Left ventricle myocardium inferior (tissue), 1 donor: ENCODE measurements at regions not wholly inside any gene's neighbourhood (a gene's known extent, or its start where the extent isn't known, plus 50 kb on each side); places are given as distances from the start of the nearest gene placed in this dataset.
"Not testable (repeated sequence)": the region's sequence is repeated elsewhere in the genome, so short reads cannot be mapped to it uniquely, and the experiment has no call there.

Source experiments
- DNase-seq: peaks from one replicate; pipeline ENCODE4 v3.0.0-alpha.2; 2020
- H3K27ac ChIP-seq: fragments of 200-600 bp; replicated peaks from 2 replicates; pipeline ENCODE4 v1.8.0; 2021
- H3K27me3 ChIP-seq: fragments of 200-600 bp; 2 replicates; pipeline ENCODE4 v1.8.0; 2021; ENCODE audit warnings: low read depth
- H3K36me3 ChIP-seq: fragments of 200-600 bp; 2 replicates; pipeline ENCODE4 v1.8.0; 2021
- H3K4me1 ChIP-seq: fragments of 200-600 bp; 2 replicates; pipeline ENCODE4 v1.8.0; 2021
- H3K4me3 ChIP-seq: fragments of 200-600 bp; 2 replicates; pipeline ENCODE4 v1.8.0; 2021; ENCODE audit warnings: mild to moderate bottlenecking, moderate library complexity
- H3K9me3 ChIP-seq: fragments of 200-600 bp; replicated peaks from 2 replicates; pipeline ENCODE4 v1.8.0; 2021
- CTCF ChIP-seq: fragments of 200-600 bp; IDR thresholded peaks from 2 replicates; pipeline ENCODE4 v1.8.0; 2021; ENCODE audit warnings: antibody characterized with exemption, mild to moderate bottlenecking, borderline replicate concordance
- intact Hi-C: fragments of 100-400 bp; cut with micrococcal nuclease; formaldehyde crosslinking; loops from one replicate; pipeline ENCODE4 v1.11.0; 2022
- donor health status: DM: no; HTN: yes; CAD: no; lungs with severe emphysema.

GRCh38 chrX:132302687-132303086 is 83.4 kb upstream of the RAP2C start:
- intact Hi-C loops, H3K9me3 ChIP-seq, DNase-seq: not testable (repeated sequence)

GRCh38 chrX:132294776-132295495 is 75.7 kb upstream of the RAP2C start:
- no peak for TF ChIP-seq CTCF
- H3K36me3 ChIP-seq = no peaks in the 10 kb centered on the region
- H3K27ac ChIP-seq = no peak overlapping the region
- no peak for DNase-seq
- no peaks in the 10 kb centered on the region for H3K4me1 ChIP-seq
- H3K4me3 ChIP-seq = no peak overlapping the region
- H3K27me3 ChIP-seq = no peaks in the 10 kb centered on the region
- H3K9me3 ChIP-seq = no peaks in the 10 kb centered on the region
- intact Hi-C loops = loop anchor here (10.0 kb wide), 1 partner anchor 320 kb away; no protein-coding TSS in a partner anchor

More at GRCh38 chrX:132302687-132303086, 83.4 kb upstream of the RAP2C start:
- not testable (repeated sequence) for H3K4me3 ChIP-seq, H3K4me1 ChIP-seq, H3K36me3 ChIP-seq, H3K27ac ChIP-seq, H3K27me3 ChIP-seq

- no peak for TF ChIP-seq CTCF
- Histone ChIP-seq H3K9me3 (no peaks in the 10 kb centered on the region), H3K4me3 (no peak overlapping the region), H3K27me3 (no peaks in the 10 kb centered on the region), H3K36me3 (no peaks in the 10 kb centered on the region), H3K4me1 (no peaks in the 10 kb centered on the region), H3K27ac (no peak overlapping the region)
- intact Hi-C loops = loop anchor here (10.0 kb wide), 1 partner anchor 321 kb away; no protein-coding TSS in a partner anchor
- DNase-seq = no peak
Measured at GRCh38 chrX:132294192-132294591, 74.9 kb upstream of the RAP2C start.

GRCh38 chrX:132292793-132293192 is 73.5 kb upstream of the RAP2C start:
- TF ChIP-seq CTCF = peak; percentile 66
- no peak for DNase-seq

GRCh38 chrX:132277953-132278614 is 58.8 kb upstream of the RAP2C start:
- DNase-seq = no peak
- H3K4me1 ChIP-seq = no peaks in the 10 kb centered on the region
- H3K27me3 ChIP-seq = no peaks in the 10 kb centered on the region
- H3K27ac ChIP-seq = no peak overlapping the region
- no peak for TF ChIP-seq CTCF
- no peaks in the 10 kb centered on the region for H3K9me3 ChIP-seq
- intact Hi-C loops = no loop called here
- no peak overlapping the region for H3K4me3 ChIP-seq
- no peaks in the 10 kb centered on the region for H3K36me3 ChIP-seq

More at GRCh38 chrX:132292793-132293192, 73.5 kb upstream of the RAP2C start:
- Histone ChIP-seq H3K9me3 (no peaks in the 10 kb centered on the region), H3K4me3 (no peak overlapping the region), H3K27me3 (no peaks in the 10 kb centered on the region), H3K27ac (no peak overlapping the region), H3K4me1 (no peaks in the 10 kb centered on the region), H3K36me3 (no peaks in the 10 kb centered on the region)
- intact Hi-C loops = loop anchor here (10.0 kb wide), 1 partner anchor 322 kb away; no protein-coding TSS in a partner anchor

- no peak for TF ChIP-seq CTCF
- H3K9me3 ChIP-seq = no peaks in the 10 kb centered on the region
- no peak for DNase-seq
- H3K4me1 ChIP-seq = no peaks in the 10 kb centered on the region
- peak overlapping the region; percentile 75 for H3K27ac ChIP-seq
- no peaks in the 10 kb centered on the region for H3K27me3 ChIP-seq
- H3K4me3 ChIP-seq = no peak overlapping the region
- H3K36me3 ChIP-seq = no peaks in the 10 kb centered on the region
- intact Hi-C loops = no loop called here
Measured at GRCh38 chrX:132272826-132273225, 53.6 kb upstream of the RAP2C start.
